Activated T-helper 17 cell treated with anti-CD3 and anti-CD28 coated beads, Interleukin-2, amount 50 U/mL, for 72 hours (primary cell): ENCODE measurements at regions not wholly inside any gene's neighbourhood (a gene's known extent, or its start where the extent isn't known, plus 50 kb on each side); places are given as distances from the start of the nearest gene placed in this dataset.

Source experiments
- ATAC-seq: fragments of 150-1000 bp; cut with Tn5 transposase; replicated peaks from 2 replicates; pipeline ENCODE4 v1.10.0; 2021; ENCODE audit warnings: mild to moderate bottlenecking, moderate library complexity
- H3K27ac Mint-ChIP-seq: one replicate; pipeline ENCODE4 v1.8.0; 2022; ENCODE audit warnings: mixed read lengths
- H3K27me3 Mint-ChIP-seq: one replicate; pipeline ENCODE4 v1.8.0; 2022; ENCODE audit warnings: mixed read lengths
- H3K36me3 Mint-ChIP-seq: one replicate; pipeline ENCODE4 v1.8.0; 2022; ENCODE audit warnings: low read depth, mild to moderate bottlenecking, mixed read lengths
- H3K4me1 Mint-ChIP-seq: one replicate; pipeline ENCODE4 v1.8.0; 2022; ENCODE audit warnings: mixed read lengths
- H3K4me3 Mint-ChIP-seq: one replicate; pipeline ENCODE4 v1.8.0; 2022; ENCODE audit warnings: mild to moderate bottlenecking, mixed read lengths
- H3K9me3 Mint-ChIP-seq: one replicate; pipeline ENCODE4 v1.8.0; 2022; ENCODE audit warnings: mixed read lengths

GRCh38 chr6:8246403-8246802 lies 144.1 kb upstream of the EEF1E1 start:
- H3K9me3 Mint-ChIP-seq = no peaks in the 10 kb centered on the region
- H3K36me3 Mint-ChIP-seq = no peaks in the 10 kb centered on the region
- no peaks in the 10 kb centered on the region for H3K4me1 Mint-ChIP-seq
- H3K4me3 Mint-ChIP-seq = no peak overlapping the region
- H3K27me3 Mint-ChIP-seq = peaks cover 7% of the 10 kb centered on the region
- H3K27ac Mint-ChIP-seq = no peak overlapping the region
- ATAC-seq = no peak

- Mint-ChIP-seq H3K4me1 (no peaks in the 10 kb centered on the region), H3K4me3 (no peak overlapping the region), H3K9me3 (no peaks in the 10 kb centered on the region), H3K36me3 (no peaks in the 10 kb centered on the region), H3K27me3 (peaks cover 7% of the 10 kb centered on the region), H3K27ac (no peak overlapping the region)
- no peak for ATAC-seq
Measured at GRCh38 chr6:8245726-8246125, 143.4 kb upstream of the EEF1E1 start.

GRCh38 chr6:8243475-8243874 lies 141.1 kb upstream of the EEF1E1 start:
- H3K4me3 Mint-ChIP-seq = no peak overlapping the region
- ATAC-seq = no peak
- H3K36me3 Mint-ChIP-seq = no peaks in the 10 kb centered on the region
- no peaks in the 10 kb centered on the region for H3K9me3 Mint-ChIP-seq
- H3K27me3 Mint-ChIP-seq = peaks cover 13% of the 10 kb centered on the region
- H3K27ac Mint-ChIP-seq = no peak overlapping the region
- H3K4me1 Mint-ChIP-seq = no peaks in the 10 kb centered on the region

GRCh38 chr6:8242885-8243284 lies 140.5 kb upstream of the EEF1E1 start:
- no peak overlapping the region for H3K27ac Mint-ChIP-seq
- peaks cover 11% of the 10 kb centered on the region for H3K27me3 Mint-ChIP-seq
- H3K36me3 Mint-ChIP-seq = no peaks in the 10 kb centered on the region
- H3K9me3 Mint-ChIP-seq = no peaks in the 10 kb centered on the region
- H3K4me1 Mint-ChIP-seq = no peaks in the 10 kb centered on the region
- no peak overlapping the region for H3K4me3 Mint-ChIP-seq
- no peak for ATAC-seq

GRCh38 chr6:8240301-8240700 lies 138.0 kb upstream of the EEF1E1 start:
- no peak for ATAC-seq
- H3K27me3 Mint-ChIP-seq = peaks cover 14% of the 10 kb centered on the region

GRCh38 chr6:8238773-8239683 lies 136.7 kb upstream of the EEF1E1 start:
- no peak overlapping the region for H3K4me3 Mint-ChIP-seq
- no peak overlapping the region for H3K27ac Mint-ChIP-seq
- H3K9me3 Mint-ChIP-seq = no peaks in the 10 kb centered on the region
- H3K4me1 Mint-ChIP-seq = no peaks in the 10 kb centered on the region
- peaks cover 18% of the 10 kb centered on the region for H3K27me3 Mint-ChIP-seq
- ATAC-seq = no peak
- no peaks in the 10 kb centered on the region for H3K36me3 Mint-ChIP-seq

More at GRCh38 chr6:8240301-8240700, 138.0 kb upstream of the EEF1E1 start:
- H3K9me3 Mint-ChIP-seq = no peaks in the 10 kb centered on the region
- H3K27ac Mint-ChIP-seq = no peak overlapping the region
- no peaks in the 10 kb centered on the region for H3K36me3 Mint-ChIP-seq
- H3K4me3 Mint-ChIP-seq = no peak overlapping the region
- no peaks in the 10 kb centered on the region for H3K4me1 Mint-ChIP-seq

GRCh38 chr6:8237668-8238067 lies 135.3 kb upstream of the EEF1E1 start:
- Mint-ChIP-seq H3K4me1 (no peaks in the 10 kb centered on the region), H3K4me3 (no peak overlapping the region), H3K36me3 (no peaks in the 10 kb centered on the region), H3K27ac (no peak overlapping the region), H3K9me3 (no peaks in the 10 kb centered on the region), H3K27me3 (peaks cover 14% of the 10 kb centered on the region)
- ATAC-seq = no peak

- no peak overlapping the region for H3K27ac Mint-ChIP-seq
- no peaks in the 10 kb centered on the region for H3K36me3 Mint-ChIP-seq
- no peak for ATAC-seq
- H3K4me1 Mint-ChIP-seq = no peaks in the 10 kb centered on the region
- H3K4me3 Mint-ChIP-seq = no peak overlapping the region
- no peaks in the 10 kb centered on the region for H3K9me3 Mint-ChIP-seq
- H3K27me3 Mint-ChIP-seq = peaks cover 15% of the 10 kb centered on the region
Measured at GRCh38 chr6:8236956-8237355, 134.6 kb upstream of the EEF1E1 start.

- Mint-ChIP-seq H3K27ac (no peak overlapping the region), H3K9me3 (no peaks in the 10 kb centered on the region), H3K36me3 (no peaks in the 10 kb centered on the region), H3K4me1 (no peaks in the 10 kb centered on the region), H3K4me3 (no peak overlapping the region), H3K27me3 (peaks cover 16% of the 10 kb centered on the region)
- no peak for ATAC-seq
Measured at GRCh38 chr6:8234321-8234720, 132.0 kb upstream of the EEF1E1 start.

- Mint-ChIP-seq H3K27ac (no peak overlapping the region), H3K27me3 (peaks cover 16% of the 10 kb centered on the region), H3K4me3 (no peak overlapping the region), H3K4me1 (no peaks in the 10 kb centered on the region), H3K9me3 (no peaks in the 10 kb centered on the region), H3K36me3 (no peaks in the 10 kb centered on the region)
- no peak for ATAC-seq
Measured at GRCh38 chr6:8231956-8232355, 129.6 kb upstream of the EEF1E1 start.

- no peak overlapping the region for H3K4me3 Mint-ChIP-seq
- H3K27ac Mint-ChIP-seq = no peak overlapping the region
- H3K27me3 Mint-ChIP-seq = peaks cover 11% of the 10 kb centered on the region
- no peaks in the 10 kb centered on the region for H3K36me3 Mint-ChIP-seq
- H3K9me3 Mint-ChIP-seq = no peaks in the 10 kb centered on the region
- ATAC-seq = no peak
- H3K4me1 Mint-ChIP-seq = no peaks in the 10 kb centered on the region
Measured at GRCh38 chr6:8229915-8230756, 127.8 kb upstream of the EEF1E1 start.

GRCh38 chr6:8225113-8225512 lies 122.8 kb upstream of the EEF1E1 start:
- Mint-ChIP-seq H3K36me3 (no peaks in the 10 kb centered on the region), H3K27ac (no peak overlapping the region), H3K4me3 (no peak overlapping the region), H3K4me1 (no peaks in the 10 kb centered on the region), H3K9me3 (no peaks in the 10 kb centered on the region), H3K27me3 (peaks cover 5% of the 10 kb centered on the region)
- ATAC-seq = no peak

- no peaks in the 10 kb centered on the region for H3K9me3 Mint-ChIP-seq
- H3K36me3 Mint-ChIP-seq = no peaks in the 10 kb centered on the region
- H3K4me1 Mint-ChIP-seq = no peaks in the 10 kb centered on the region
- H3K4me3 Mint-ChIP-seq = no peak overlapping the region
- H3K27ac Mint-ChIP-seq = no peak overlapping the region
- no peaks in the 10 kb centered on the region for H3K27me3 Mint-ChIP-seq
- ATAC-seq = no peak
Measured at GRCh38 chr6:8223678-8224077, 121.3 kb upstream of the EEF1E1 start.

- no peaks in the 10 kb centered on the region for H3K9me3 Mint-ChIP-seq
- H3K4me3 Mint-ChIP-seq = no peak overlapping the region
Measured at GRCh38 chr6:8219352-8219943, 117.1 kb upstream of the EEF1E1 start.

More at GRCh38 chr6:8219352-8219943, 117.1 kb upstream of the EEF1E1 start:
- ATAC-seq = peak; percentile 58
- Mint-ChIP-seq H3K27ac (no peak overlapping the region), H3K4me1 (no peaks in the 10 kb centered on the region), H3K36me3 (no peaks in the 10 kb centered on the region), H3K27me3 (peaks cover 5% of the 10 kb centered on the region)
